SK-N-SH (cell line): ENCODE measurements at regions not wholly inside any gene's neighbourhood (a gene's known extent, or its start where the extent isn't known, plus 50 kb on each side); places are given as distances from the start of the nearest gene placed in this dataset.

ENCODE experiments used
- CTCF ChIA-PET: fragments of 300-600, 350-600 bp; formaldehyde crosslinking; extraction: SDS; loops from one replicate; lab custom pipeline; 2021; lab: Yijun Ruan, JAX
- POLR2A ChIA-PET: fragments of 350-600 bp; sonication (Branson Sonifier 250); formaldehyde crosslinking; extraction: SDS; loops from one replicate; lab custom pipeline; 2020; ENCODE audit warnings: antibody characterized with exemption, inconsistent platforms; lab: Yijun Ruan, JAX
- DNase-seq: peaks from one replicate; pipeline ENCODE4 v3.0.0; 2012
- H2AFZ ChIP-seq: fragments of 200-600 bp; sonication (generic); 2 replicates; pipeline ENCODE4 v1.8.1; 2016; ENCODE audit warnings: antibody characterized with exemption, mild to moderate bottlenecking, low read depth
- H3F3A ChIP-seq: fragments of 200-600 bp; sonication (generic); replicated peaks from 2 replicates; pipeline ENCODE3; 2016; ENCODE audit warnings: antibody characterized with exemption, mild to moderate bottlenecking; ENCODE audit not compliant: insufficient read depth
- H3K27ac ChIP-seq, 2 experiments: fragments of 200-500 bp in 1 of 2; fragments of 200-600 bp in 1 of 2; sonication (Bioruptor generic) in 1 of 2; sonication (generic), shearing (Covaris generic) in 1 of 2; 2 replicates each; pipeline versions ENCODE4 v1.5.1 to v1.6.1; 2014 to 2016; ENCODE audit warnings: low read depth in 2 of 2, inconsistent platforms in 1 of 2, low read length in 1 of 2, mild to moderate bottlenecking in 1 of 2, mixed read lengths in 1 of 2
- H3K27me3 ChIP-seq: fragments of 200-600 bp; sonication (generic), shearing (Covaris generic); 2 replicates; pipeline ENCODE4 v1.6.1; 2016; ENCODE audit warnings: mixed run types; ENCODE audit not compliant: insufficient read depth
- H3K36me3 ChIP-seq, 2 experiments: fragments of 200-500 bp in 1 of 2; fragments of 200-600 bp in 1 of 2; sonication (Bioruptor generic) in 1 of 2; sonication (generic) in 1 of 2; replicated peaks in 1 of 2; 2 replicates each; pipeline versions ENCODE3 to v1.5.1; 2014 to 2016; ENCODE audit warnings: low read length in 1 of 2, mild to moderate bottlenecking in 1 of 2; ENCODE audit not compliant: insufficient read depth in 2 of 2, control insufficient read depth in 1 of 2
- H3K4me1 ChIP-seq, 2 experiments: fragments of 200-500 bp in 1 of 2; fragments of 200-600 bp in 1 of 2; sonication (Bioruptor generic) in 1 of 2; sonication (generic), shearing (Covaris generic) in 1 of 2; 2 replicates each; pipeline versions ENCODE4 v1.5.1 to v1.6.1; 2014 to 2016; ENCODE audit warnings: low read depth in 1 of 2, low read length in 1 of 2, mixed run types in 1 of 2; ENCODE audit not compliant: insufficient read depth in 2 of 2, control insufficient read depth in 1 of 2
- H3K4me2 ChIP-seq: fragments of 200-600 bp; sonication (generic), shearing (Covaris generic); 2 replicates; pipeline ENCODE4 v1.6.1; 2017; ENCODE audit warnings: mixed run types
- H3K4me3 ChIP-seq, 2 experiments: fragments of 200-500 bp in 1 of 2; fragments of 200-600 bp in 1 of 2; sonication (Bioruptor generic) in 1 of 2; sonication (generic), shearing (Covaris generic) in 1 of 2; 2 replicates each; pipeline versions ENCODE4 v1.5.1 to v1.8.1; 2014 to 2016; ENCODE audit warnings: low read depth in 2 of 2, inconsistent platforms in 1 of 2, low read length in 1 of 2, mild to moderate bottlenecking in 1 of 2, mixed read lengths in 1 of 2, moderate library complexity in 1 of 2
- H3K79me2 ChIP-seq: fragments of 200-600 bp; sonication (generic); 2 replicates; pipeline ENCODE4 v1.8.1; 2017; ENCODE audit warnings: mild to moderate bottlenecking; ENCODE audit not compliant: insufficient read depth
- H3K9ac ChIP-seq: fragments of 200-600 bp; sonication (generic); 2 replicates; pipeline ENCODE4 v1.6.1; 2017; ENCODE audit warnings: mixed run types
- H3K9me2 ChIP-seq: fragments of 200-600 bp; sonication (generic); 2 replicates; pipeline ENCODE4 v1.6.1; 2017; ENCODE audit warnings: mixed run types
- H3K9me3 ChIP-seq: fragments of 200-600 bp; sonication (generic); 2 replicates; pipeline ENCODE4 v1.6.1; 2017; ENCODE audit warnings: mixed run types, mild to moderate bottlenecking, moderate library complexity
- H4K20me1 ChIP-seq: fragments of 200-600 bp; sonication (generic); 2 replicates; pipeline ENCODE4 v1.6.1; 2017; ENCODE audit warnings: mild to moderate bottlenecking, mixed run types; ENCODE audit not compliant: insufficient read depth
- CTCF ChIP-seq: fragments of 200-600 bp; sonication (generic); IDR thresholded peaks from 2 replicates; pipeline ENCODE4 v1.6.1; 2017; ENCODE audit warnings: antibody characterized with exemption, mild to moderate bottlenecking, moderate library complexity
- FOSL2 ChIP-seq: IDR thresholded peaks from 2 replicates; pipeline ENCODE4 v1.4.0; 2012; ENCODE audit warnings: low read depth, mild to moderate bottlenecking, moderate library complexity, borderline replicate concordance
- GABPA ChIP-seq: IDR thresholded peaks from 2 replicates; pipeline ENCODE4 v1.4.0; 2012; ENCODE audit warnings: low read depth, mild to moderate bottlenecking
- IRF3 ChIP-seq: fragments of 150-350 bp; IDR thresholded peaks from 2 replicates; pipeline ENCODE4 v1.6.1; 2016; ENCODE audit warnings: mild to moderate bottlenecking, low read depth, low read length
- JUND ChIP-seq: IDR thresholded peaks from 2 replicates; pipeline ENCODE4 v1.4.0; 2012
- MAX ChIP-seq: IDR thresholded peaks from 2 replicates; pipeline ENCODE4 v1.4.0; 2012; ENCODE audit warnings: low read depth
- MEF2A ChIP-seq: IDR thresholded peaks from 2 replicates; pipeline ENCODE4 v1.4.0; 2012; ENCODE audit warnings: low read depth, borderline replicate concordance
- MXI1 ChIP-seq: IDR thresholded peaks from 2 replicates; pipeline ENCODE4 v1.6.1; 2012; ENCODE audit warnings: mild to moderate bottlenecking, low read depth, low read length, improper control_type of control experiment
- NFIC ChIP-seq: IDR thresholded peaks from 2 replicates; pipeline ENCODE4 v1.4.0; 2012; ENCODE audit warnings: borderline replicate concordance
- POLR2AphosphoS5 ChIP-seq: IDR thresholded peaks from 2 replicates; pipeline ENCODE4 v1.6.1; 2012; ENCODE audit warnings: low read depth, low read length
- TCF12 ChIP-seq: IDR thresholded peaks from 2 replicates; pipeline ENCODE4 v1.4.0; 2012
- USF2 ChIP-seq: fragments of 150-350 bp; IDR thresholded peaks from 2 replicates; pipeline ENCODE4 v1.6.1; 2017; ENCODE audit warnings: antibody characterized with exemption, low read length, low read depth, borderline replicate concordance
- YY1 ChIP-seq: IDR thresholded peaks from 2 replicates; pipeline ENCODE4 v1.4.0; 2012; ENCODE audit warnings: low read depth, mild to moderate bottlenecking
- ZBTB33 ChIP-seq: IDR thresholded peaks from 2 replicates; pipeline ENCODE4 v1.4.0; 2012; ENCODE audit warnings: low read depth, borderline replicate concordance
- WGBS: methylation state at CpG from one replicate; pipeline ENCODE4 v1.1.6; 2017; ENCODE audit warnings: low lambda C conversion rate; 5-methylcytosine and 5-hydroxymethylcytosine counted together

GRCh38 chr7:159238541-159238940, 93.9 kb upstream of the VIPR2 start:
- Histone ChIP-seq H3K4me3 (no peak overlapping the region), H3K4me1 (no peaks in the 10 kb centered on the region; a peak in 1 of 4 replicates), H3K27me3 (no peaks in the 10 kb centered on the region), H3K9ac (no peak overlapping the region), H3K36me3 (no peaks in the 10 kb centered on the region), H3F3A (no peaks in the 10 kb centered on the region), H4K20me1 (no peaks in the 10 kb centered on the region), H3K27ac (no peak overlapping the region), H3K9me3 (peaks cover 15% of the 10 kb centered on the region; the same call in 1 of the 2 replicates), H2AFZ (no peak overlapping the region), H3K79me2 (no peaks in the 10 kb centered on the region), H3K9me2 (no peaks in the 10 kb centered on the region), H3K4me2 (no peak overlapping the region)
- TF ChIP-seq MEF2A, result no peak
- no peak for TF ChIP-seq USF2
- no peak for TF ChIP-seq TCF12
- no peak for TF ChIP-seq JUND
- TF ChIP-seq YY1, result no peak
- no peak for TF ChIP-seq MAX
- TF ChIP-seq MXI1, result no peak
- TF ChIP-seq POLR2AphosphoS5, result no peak
- no peak for TF ChIP-seq NFIC
- TF ChIP-seq CTCF, result no peak
- no peak for TF ChIP-seq FOSL2
- TF ChIP-seq ZBTB33, result no peak
- TF ChIP-seq GABPA, result no peak
- TF ChIP-seq IRF3, result no peak
- ChIA-PET POLR2A (no interaction called here), CTCF (no interaction called here)
- WGBS, result 15% methylated on average over 1 of the region's 1 CpG
- DNase-seq, result no peak
